ENCODE measurements at regions not wholly inside any gene's neighbourhood (a gene's known extent, or its start where the extent isn't known, plus 50 kb on each side); places are given as distances from the start of the nearest gene placed in this dataset.

- H3K27ac ChIP-seq, result no peak overlapping the region
- CTCF ChIA-PET, result interaction anchor here (0.5 kb wide), 1 partner anchor 698 kb away, joined by 3 read pairs; the partner anchor contains the start of gene ALG10
- TF ChIP-seq, protein P1, sequence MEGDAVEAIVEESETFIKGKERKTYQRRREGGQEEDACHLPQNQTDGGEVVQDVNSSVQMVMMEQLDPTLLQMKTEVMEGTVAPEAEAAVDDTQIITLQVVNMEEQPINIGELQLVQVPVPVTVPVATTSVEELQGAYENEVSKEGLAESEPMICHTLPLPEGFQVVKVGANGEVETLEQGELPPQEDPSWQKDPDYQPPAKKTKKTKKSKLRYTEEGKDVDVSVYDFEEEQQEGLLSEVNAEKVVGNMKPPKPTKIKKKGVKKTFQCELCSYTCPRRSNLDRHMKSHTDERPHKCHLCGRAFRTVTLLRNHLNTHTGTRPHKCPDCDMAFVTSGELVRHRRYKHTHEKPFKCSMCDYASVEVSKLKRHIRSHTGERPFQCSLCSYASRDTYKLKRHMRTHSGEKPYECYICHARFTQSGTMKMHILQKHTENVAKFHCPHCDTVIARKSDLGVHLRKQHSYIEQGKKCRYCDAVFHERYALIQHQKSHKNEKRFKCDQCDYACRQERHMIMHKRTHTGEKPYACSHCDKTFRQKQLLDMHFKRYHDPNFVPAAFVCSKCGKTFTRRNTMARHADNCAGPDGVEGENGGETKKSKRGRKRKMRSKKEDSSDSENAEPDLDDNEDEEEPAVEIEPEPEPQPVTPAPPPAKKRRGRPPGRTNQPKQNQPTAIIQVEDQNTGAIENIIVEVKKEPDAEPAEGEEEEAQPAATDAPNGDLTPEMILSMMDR (conservative IDR thresholded peaks at IDR 0.05; ENCODE audit: low read depth), result no peak
- POLR2A ChIA-PET (ENCODE audit: low non-redundant PET), result no interaction called here
- DNase-seq (ENCODE audit: low spot score), result no peak
Observed at GRCh38 chr12:33323823-33324222, 115.8 kb downstream of the SYT10 start.

DNA sequence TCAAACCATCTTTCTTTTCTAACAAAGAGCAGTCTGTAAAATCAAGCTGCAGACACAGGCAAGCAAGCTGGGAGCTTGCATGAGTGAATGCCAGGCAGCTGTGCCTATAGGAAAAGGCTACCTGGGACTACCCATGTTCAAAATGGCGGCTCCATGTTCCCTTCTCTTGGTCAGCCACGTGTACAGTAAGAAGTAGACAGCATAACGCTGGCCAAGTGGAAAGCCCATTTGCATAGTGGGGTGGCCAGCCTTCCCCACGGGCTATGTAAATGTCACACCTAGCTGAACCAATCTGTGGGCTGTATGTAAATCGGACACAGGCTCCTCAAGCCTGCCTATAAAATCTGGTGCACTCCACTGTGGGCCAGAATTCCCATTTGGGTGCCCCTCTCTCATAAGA is 117.1 kb downstream of the SYT10 start:
- TF ChIP-seq, protein P1 (conservative IDR thresholded peaks at IDR 0.05; ENCODE audit: low read depth), result no peak
- CTCF ChIA-PET, result no interaction called here
- H3K27ac ChIP-seq, result no peak overlapping the region
- POLR2A ChIA-PET (ENCODE audit: low non-redundant PET), result no interaction called here
- no peak for DNase-seq (ENCODE audit: low spot score)

DNA sequence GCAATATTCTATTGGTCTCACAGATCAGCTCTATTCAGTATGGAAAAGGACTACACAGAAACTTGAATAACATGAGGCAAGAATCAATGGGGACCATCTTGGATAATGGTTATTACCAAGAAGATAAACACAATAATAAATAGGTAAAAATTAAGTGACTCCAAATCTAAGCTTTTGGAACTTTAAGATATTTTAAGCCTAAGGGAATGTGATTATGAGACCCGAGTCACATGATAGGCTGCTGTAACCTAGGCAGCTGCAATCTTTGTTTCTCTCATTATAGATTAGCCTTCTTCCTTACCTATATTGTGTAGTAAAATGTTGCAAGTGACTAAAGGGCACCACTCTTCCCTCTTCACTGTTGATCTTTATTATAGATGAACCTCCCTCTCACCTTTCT is 121.9 kb downstream of the SYT10 start:
- ChIA-PET POLR2A (ENCODE audit: low non-redundant PET) (no interaction called here), CTCF (no interaction called here)
- TF ChIP-seq, protein P1 (conservative IDR thresholded peaks at IDR 0.05; ENCODE audit: low read depth), result no peak
- H3K27ac ChIP-seq, result no peak overlapping the region
- no peak for DNase-seq (ENCODE audit: low spot score)

- CTCF ChIA-PET, result no interaction called here
- TF ChIP-seq, protein P1 (conservative IDR thresholded peaks at IDR 0.05; ENCODE audit: low read depth), result no peak
- no peak for DNase-seq (ENCODE audit: low spot score)
- POLR2A ChIA-PET (ENCODE audit: low non-redundant PET), result no interaction called here
- no peak overlapping the region for H3K27ac ChIP-seq
Observed at GRCh38 chr12:33314223-33314622, 125.4 kb downstream of the SYT10 start.

DNA sequence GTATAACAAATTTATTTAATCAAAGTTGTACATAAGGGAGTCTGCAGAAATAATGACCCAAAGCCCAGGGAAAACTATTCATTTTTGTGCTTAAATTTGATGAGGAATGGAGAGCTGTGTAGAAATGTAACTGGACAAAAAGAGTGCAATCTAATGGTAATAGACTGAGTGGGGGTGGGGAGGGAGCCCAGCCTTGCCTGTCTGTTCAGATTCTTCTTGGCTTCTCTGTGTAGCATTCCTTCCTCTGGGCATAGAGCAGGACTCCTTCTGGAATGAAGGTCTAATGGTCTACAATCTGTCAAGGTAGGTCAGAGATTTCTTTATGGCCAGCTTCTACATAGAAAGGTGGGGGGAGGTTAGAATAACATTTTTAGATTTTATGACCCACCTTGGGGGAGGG is 126.1 kb downstream of the SYT10 start:
- no peak overlapping the region for H3K27ac ChIP-seq
- CTCF ChIA-PET, result no interaction called here
- TF ChIP-seq, protein P1 (conservative IDR thresholded peaks at IDR 0.05; ENCODE audit: low read depth), result no peak
- POLR2A ChIA-PET (ENCODE audit: low non-redundant PET), result no interaction called here
- no peak for DNase-seq (ENCODE audit: low spot score)

GRCh38 chr12:33310471-33310870 is 129.1 kb downstream of the SYT10 start:
- POLR2A ChIA-PET (ENCODE audit: low non-redundant PET), result no interaction called here

More at GRCh38 chr12:33310471-33310870, 129.1 kb downstream of the SYT10 start:
- CTCF ChIA-PET, result no interaction called here
- no peak for DNase-seq (ENCODE audit: low spot score)
- TF ChIP-seq, protein P1 (conservative IDR thresholded peaks at IDR 0.05; ENCODE audit: low read depth), result no peak
- H3K27ac ChIP-seq, result no peak overlapping the region

Data from RWPE1 (cell line).